Trophoblast cell (in vitro differentiated cells and primary cell): ENCODE measurements at regions not wholly inside any gene's neighbourhood (a gene's known extent, or its start where the extent isn't known, plus 50 kb on each side); places are given as distances from the start of the nearest gene placed in this dataset.
A peak's percentile ranks its signal among the peaks of the same experiment; 100 is the strongest.

Source experiments
- DNase-seq, 2 donors: peaks; one replicate each; pipeline ENCODE4 v3.0.0-alpha.2; 2016
- H2AFZ ChIP-seq: 2 replicates; pipeline ENCODE4 v1.6.1; 2013; ENCODE audit warnings: low read length, moderate library complexity, mild to moderate bottlenecking; ENCODE audit not compliant: insufficient read depth, poor library complexity
- H2AK5ac ChIP-seq: 2 replicates; pipeline ENCODE4 v1.6.1; 2013; ENCODE audit warnings: mild to moderate bottlenecking, low read length
- H2BK120ac ChIP-seq: 2 replicates; pipeline ENCODE4 v1.6.1; 2013; ENCODE audit warnings: low read length, mild to moderate bottlenecking, moderate library complexity; ENCODE audit not compliant: insufficient read depth, poor library complexity
- H2BK12ac ChIP-seq: 2 replicates; pipeline ENCODE4 v1.6.1; 2013; ENCODE audit warnings: mild to moderate bottlenecking, low read length, moderate library complexity
- H2BK5ac ChIP-seq: 2 replicates; pipeline ENCODE4 v1.6.1; 2013; ENCODE audit warnings: low read length, low read depth, moderate library complexity, mild to moderate bottlenecking; ENCODE audit not compliant: poor library complexity
- H3K14ac ChIP-seq: 2 replicates; pipeline ENCODE4 v1.6.1; 2013; ENCODE audit warnings: mild to moderate bottlenecking, low read length
- H3K18ac ChIP-seq: 2 replicates; pipeline ENCODE4 v1.6.1; 2013; ENCODE audit warnings: mild to moderate bottlenecking, low read length
- H3K23ac ChIP-seq: 2 replicates; pipeline ENCODE4 v1.6.1; 2013; ENCODE audit warnings: low read length
- H3K27ac ChIP-seq: 2 replicates; pipeline ENCODE4 v1.5.1; 2013; ENCODE audit warnings: low read depth, mild to moderate bottlenecking, inconsistent platforms, low read length, moderate library complexity
- H3K27me3 ChIP-seq: 2 replicates; pipeline ENCODE4 v1.6.1; 2013; ENCODE audit warnings: inconsistent platforms, mild to moderate bottlenecking, low read length, moderate library complexity; ENCODE audit not compliant: insufficient read depth
- H3K36me3 ChIP-seq, 2 experiments: 1 replicate in 1 of 2; 2 replicates in 1 of 2; pipeline ENCODE4 v1.6.1; 2013; ENCODE audit warnings: low read length in 2 of 2, mild to moderate bottlenecking in 2 of 2, moderate library complexity in 1 of 2; ENCODE audit not compliant: insufficient read depth in 2 of 2, control insufficient read depth in 1 of 2
- H3K4ac ChIP-seq: 2 replicates; pipeline ENCODE4 v1.6.1; 2013; ENCODE audit warnings: low read depth, mild to moderate bottlenecking, low read length, moderate library complexity
- H3K4me1 ChIP-seq, 2 experiments: 1 replicate in 1 of 2; 2 replicates in 1 of 2; pipeline ENCODE4 v1.6.1; 2013; ENCODE audit warnings: low read length in 2 of 2, mild to moderate bottlenecking in 2 of 2, moderate library complexity in 1 of 2; ENCODE audit not compliant: insufficient read depth in 2 of 2, control insufficient read depth in 1 of 2
- H3K4me2 ChIP-seq: 2 replicates; pipeline ENCODE4 v1.6.1; 2013; ENCODE audit warnings: inconsistent platforms, mild to moderate bottlenecking, low read length, moderate library complexity
- H3K4me3 ChIP-seq: 2 replicates; pipeline ENCODE4 v1.5.1; 2013; ENCODE audit warnings: mild to moderate bottlenecking, low read depth, low read length, inconsistent platforms
- H3K79me1 ChIP-seq: one replicate; pipeline ENCODE4 v1.6.1; 2013; ENCODE audit warnings: low read length
- H3K79me2 ChIP-seq: 2 replicates; pipeline ENCODE4 v1.6.1; 2013; ENCODE audit warnings: low read length, mild to moderate bottlenecking; ENCODE audit not compliant: control insufficient read depth, insufficient read depth, poor library complexity
- H3K9ac ChIP-seq: 2 replicates; pipeline ENCODE4 v1.6.1; 2013; ENCODE audit warnings: mild to moderate bottlenecking, low read length
- H3K9me3 ChIP-seq: 2 replicates; pipeline ENCODE4 v1.6.1; 2013; ENCODE audit warnings: low read depth, mild to moderate bottlenecking, control low read depth, inconsistent platforms, low read length; ENCODE audit not compliant: insufficient read depth
- H4K12ac ChIP-seq: 2 replicates; pipeline ENCODE4 v1.6.1; 2013; ENCODE audit warnings: low read depth, mild to moderate bottlenecking, low read length, moderate library complexity
- H4K8ac ChIP-seq: 2 replicates; pipeline ENCODE4 v1.6.1; 2013; ENCODE audit warnings: low read depth, mild to moderate bottlenecking, low read length, moderate library complexity
- H4K91ac ChIP-seq: one replicate; pipeline ENCODE4 v1.6.1; 2013; ENCODE audit warnings: low read depth, mild to moderate bottlenecking, low read length, moderate library complexity
- WGBS: extraction: QIAGEN DNeasy Blood & Tissue Kit; methylation state at CpG from one replicate; pipeline ENCODE4 v1.1.7; 2013; ENCODE audit warnings: missing lambda C conversion rate; ENCODE audit not compliant: insufficient read length, insufficient coverage; ENCODE audit errors: extremely low coverage; 5-methylcytosine and 5-hydroxymethylcytosine counted together

- H4K12ac ChIP-seq = no peak overlapping the region
- DNase-seq = no peak
Measured at GRCh38 chr19:28964500-28964899, 248.5 kb downstream of the UQCRFS1 start.

GRCh38 chr19:28963486-28964250, 249.3 kb downstream of the UQCRFS1 start:
- Histone ChIP-seq H4K12ac (no peak overlapping the region), H3K79me1 (no peaks in the 10 kb centered on the region), H2BK5ac (no peak overlapping the region), H4K8ac (no peak overlapping the region), H2BK12ac (no peak overlapping the region), H3K4ac (no peak overlapping the region), H3K18ac (no peak overlapping the region), H2AFZ (no peak overlapping the region), H3K9ac (no peak overlapping the region), H3K27me3 (no peaks in the 10 kb centered on the region), H3K4me2 (no peak overlapping the region), H3K14ac (no peak overlapping the region), H3K23ac (no peak overlapping the region), H3K27ac (no peak overlapping the region), H3K4me3 (no peak overlapping the region), H3K9me3 (no peaks in the 10 kb centered on the region), H4K91ac (no peak overlapping the region), H3K36me3 (no peaks in the 10 kb centered on the region), H2AK5ac (no peak overlapping the region), H3K4me1 (peaks cover 0 to 2% of the 10 kb centered on the region in 2 experiments), H3K79me2 (no peaks in the 10 kb centered on the region), H2BK120ac (no peak overlapping the region)
- no CpG with 5 or more reads among the region's 7 CpGs for WGBS
- DNase-seq = no peak

More at GRCh38 chr19:28964500-28964899, 248.5 kb downstream of the UQCRFS1 start:
- H3K23ac ChIP-seq = no peak overlapping the region
- H3K27ac ChIP-seq = no peak overlapping the region
- H3K4me1 ChIP-seq = peaks cover 0 to 2% of the 10 kb centered on the region in 2 experiments
- no peak overlapping the region for H2AFZ ChIP-seq
- H3K36me3 ChIP-seq = no peaks in the 10 kb centered on the region
- H2AK5ac ChIP-seq = no peak overlapping the region
- no peak overlapping the region for H3K4me2 ChIP-seq
- no peak overlapping the region for H4K8ac ChIP-seq
- H3K18ac ChIP-seq = no peak overlapping the region
- H3K4me3 ChIP-seq = no peak overlapping the region
- no peaks in the 10 kb centered on the region for H3K27me3 ChIP-seq
- no peak overlapping the region for H2BK120ac ChIP-seq
- H2BK5ac ChIP-seq = no peak overlapping the region
- H2BK12ac ChIP-seq = no peak overlapping the region
- H3K14ac ChIP-seq = no peak overlapping the region
- H3K79me2 ChIP-seq = no peaks in the 10 kb centered on the region
- H3K9me3 ChIP-seq = no peaks in the 10 kb centered on the region
- H3K9ac ChIP-seq = no peak overlapping the region
- H4K91ac ChIP-seq = no peak overlapping the region
- H3K4ac ChIP-seq = no peak overlapping the region
- no CpG with 5 or more reads among the region's 2 CpGs for WGBS
- no peaks in the 10 kb centered on the region for H3K79me1 ChIP-seq

- Histone ChIP-seq H4K12ac (no peak overlapping the region), H3K4me1 (peaks cover 0 to 2% of the 10 kb centered on the region in 2 experiments), H3K27ac (no peak overlapping the region), H3K9ac (no peak overlapping the region), H2AK5ac (no peak overlapping the region), H3K9me3 (no peaks in the 10 kb centered on the region), H3K23ac (no peak overlapping the region), H3K4me2 (no peak overlapping the region), H3K27me3 (no peaks in the 10 kb centered on the region), H2BK120ac (no peak overlapping the region), H3K18ac (no peak overlapping the region), H3K4ac (no peak overlapping the region), H2BK5ac (no peak overlapping the region), H3K79me1 (no peaks in the 10 kb centered on the region), H3K36me3 (no peaks in the 10 kb centered on the region), H3K4me3 (no peak overlapping the region), H2AFZ (no peak overlapping the region), H4K8ac (no peak overlapping the region), H2BK12ac (no peak overlapping the region), H4K91ac (no peak overlapping the region), H3K14ac (no peak overlapping the region), H3K79me2 (no peaks in the 10 kb centered on the region)
- DNase-seq = peak; percentile 18 to 85
- no CpG with 5 or more reads among the region's 1 CpG for WGBS
Measured at GRCh38 chr19:28961772-28962500, 251.0 kb downstream of the UQCRFS1 start.

- peak; percentile 63 to 77 for DNase-seq
- H4K91ac ChIP-seq = no peak overlapping the region
- no peak overlapping the region for H4K12ac ChIP-seq
- H3K36me3 ChIP-seq = no peaks in the 10 kb centered on the region
- H4K8ac ChIP-seq = no peak overlapping the region
- no peaks in the 10 kb centered on the region for H3K9me3 ChIP-seq
- no peak overlapping the region for H2BK12ac ChIP-seq
- no CpG with 5 or more reads among the region's 4 CpGs for WGBS
- H3K14ac ChIP-seq = no peak overlapping the region
- no peak overlapping the region for H3K23ac ChIP-seq
- H3K79me1 ChIP-seq = no peaks in the 10 kb centered on the region
- peak overlapping the region; percentile 32 for H3K27ac ChIP-seq
- no peak overlapping the region for H2BK120ac ChIP-seq
- no peak overlapping the region for H3K9ac ChIP-seq
- peaks cover 0 to 2% of the 10 kb centered on the region in 2 experiments for H3K4me1 ChIP-seq
- H2AFZ ChIP-seq = no peak overlapping the region
- H2AK5ac ChIP-seq = no peak overlapping the region
- no peaks in the 10 kb centered on the region for H3K27me3 ChIP-seq
- no peak overlapping the region for H3K4ac ChIP-seq
- no peak overlapping the region for H3K4me2 ChIP-seq
- H3K18ac ChIP-seq = no peak overlapping the region
- H2BK5ac ChIP-seq = no peak overlapping the region
- H3K79me2 ChIP-seq = no peaks in the 10 kb centered on the region
- H3K4me3 ChIP-seq = no peak overlapping the region
Measured at GRCh38 chr19:28960986-28961705, 251.8 kb downstream of the UQCRFS1 start.
